Anterior cingulate cortex (tissue), 58 donors: ENCODE measurements at regions not wholly inside any gene's neighbourhood (a gene's known extent, or its start where the extent isn't known, plus 50 kb on each side); places are given as distances from the start of the nearest gene placed in this dataset.
"Not testable (repeated sequence)": the region's sequence is repeated elsewhere in the genome, so short reads cannot be mapped to it uniquely, and the experiment has no call there.

Experiments used
- DNase-seq, 58 donors: peaks; one replicate each; lab custom pipeline; 2025; lab: John Stamatoyannopoulos, UW

DNA sequence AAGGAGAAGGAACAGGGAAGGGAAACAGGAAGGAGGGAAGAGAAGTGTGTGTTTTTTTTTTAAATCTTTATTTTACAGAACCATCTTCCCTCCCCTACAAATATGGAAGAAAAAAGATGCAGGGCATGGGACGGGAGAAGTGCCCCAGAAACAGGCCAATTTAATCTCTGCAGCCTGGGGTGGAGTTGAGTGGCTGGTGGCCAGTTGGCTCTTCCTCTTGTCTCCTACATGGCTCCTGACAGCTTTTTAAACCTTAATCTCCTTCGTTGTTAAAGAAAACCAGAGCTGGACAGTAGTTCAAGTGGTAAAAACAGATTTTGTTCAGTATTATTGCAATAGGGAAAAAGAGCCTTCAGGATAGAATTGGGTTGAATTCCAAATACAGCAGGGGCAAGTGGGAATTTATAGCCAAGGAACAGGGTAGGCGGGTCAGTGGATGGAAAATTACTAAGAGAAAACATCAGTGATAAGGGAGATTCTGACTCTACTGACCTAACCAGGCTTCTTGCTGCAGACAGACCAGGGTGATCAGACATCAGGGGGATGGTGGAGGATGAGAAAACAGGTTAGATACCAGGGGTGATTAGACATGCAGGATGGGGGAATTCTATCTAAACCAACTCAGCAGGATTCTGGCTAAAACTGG lies 125.1 kb upstream of the CLINT1 start:
- DNase-seq: no peak

DNA sequence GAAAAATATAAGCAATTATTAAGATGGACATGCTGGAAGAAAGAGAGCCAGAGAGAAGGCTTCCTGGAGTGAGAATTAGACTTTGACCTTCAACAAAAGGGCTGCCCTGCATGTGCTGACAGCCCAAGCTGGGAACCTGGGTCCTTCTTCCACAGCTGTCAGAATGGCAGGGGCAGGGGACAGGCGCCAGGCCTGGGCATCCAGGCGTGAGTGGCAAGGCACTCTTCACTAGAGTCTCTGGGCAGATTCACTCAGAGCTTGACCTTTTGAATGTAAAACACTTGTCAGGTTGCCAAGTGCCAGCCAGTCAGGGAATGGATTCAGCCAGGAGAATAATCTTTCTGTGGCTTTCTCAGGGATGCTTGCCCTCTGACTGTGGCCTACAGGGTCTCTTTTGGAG lies 119.1 kb upstream of the CLINT1 start:
- DNase-seq: no peak

DNA sequence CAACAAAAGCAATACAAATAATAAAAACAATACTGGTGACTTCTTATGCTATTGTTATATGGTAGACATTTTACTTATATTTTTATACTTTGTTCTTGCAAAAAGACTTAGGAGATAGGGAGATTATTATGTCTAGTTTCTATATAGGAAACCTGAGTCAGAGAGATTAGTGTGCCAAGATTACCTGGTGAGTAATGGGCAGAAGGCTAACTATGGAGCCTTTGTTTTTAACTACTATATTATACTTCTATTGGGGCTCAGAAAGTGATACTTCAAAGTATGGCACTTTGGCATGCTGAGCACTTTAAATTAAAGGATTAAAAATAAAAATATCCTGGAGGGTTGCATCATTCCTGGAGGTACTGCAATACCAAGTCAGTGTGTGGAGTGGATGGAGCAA lies 117.5 kb upstream of the CLINT1 start:
- DNase-seq: no peak

DNA sequence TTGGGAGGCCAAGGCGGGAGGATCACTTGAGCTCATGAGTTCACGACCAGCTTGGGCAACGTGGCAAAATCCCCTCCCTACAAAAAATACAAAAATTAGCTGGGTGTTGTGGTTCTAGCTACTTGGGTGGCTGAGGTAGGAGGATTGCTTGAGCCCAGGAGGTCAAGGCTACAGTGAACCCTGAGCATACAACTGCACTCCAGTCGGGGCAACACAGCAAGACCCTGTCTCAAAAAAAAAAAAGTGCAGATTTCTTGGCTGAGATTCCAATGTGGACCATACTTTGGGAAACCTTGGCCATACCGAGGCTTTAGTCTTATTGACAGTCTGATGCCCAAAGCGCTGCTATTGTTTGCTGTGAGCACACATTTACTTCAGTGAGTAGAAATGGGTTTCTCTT lies 113.6 kb upstream of the CLINT1 start:
- no peak for DNase-seq

DNA sequence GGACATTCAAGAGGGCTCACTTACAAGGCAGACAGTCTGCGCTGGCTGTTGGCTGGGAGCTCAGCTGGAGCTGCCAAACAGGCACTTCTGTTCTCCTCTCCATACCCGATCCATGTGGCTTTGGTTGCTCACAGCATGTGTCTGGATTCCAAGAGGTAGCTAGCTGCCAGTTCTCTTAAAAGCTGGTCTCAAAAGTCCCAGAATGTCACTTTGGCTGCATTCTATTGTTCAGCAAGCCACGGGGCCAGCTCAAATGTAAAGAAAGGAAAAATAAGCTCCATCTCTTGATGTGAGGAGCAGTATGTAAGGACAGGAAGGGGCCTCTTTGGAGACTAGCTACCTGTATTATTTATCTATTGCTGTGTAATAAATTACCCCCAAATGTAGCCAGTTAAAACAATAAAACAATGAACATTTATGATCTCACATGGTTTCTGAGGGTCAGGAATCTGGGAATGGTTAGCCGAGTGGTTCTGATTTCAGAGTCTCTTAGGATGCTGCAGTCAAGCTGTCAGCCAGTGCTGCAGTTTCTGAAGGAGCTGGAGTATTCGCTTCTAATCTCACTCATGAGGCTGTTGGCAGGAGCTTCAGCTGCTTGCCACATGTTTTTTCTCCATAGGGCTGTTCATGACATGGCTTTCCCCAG lies 112.7 kb upstream of the CLINT1 start:
- DNase-seq: peak in 49 of 58 donors; percentile 1 to 75 (median 27)

DNA sequence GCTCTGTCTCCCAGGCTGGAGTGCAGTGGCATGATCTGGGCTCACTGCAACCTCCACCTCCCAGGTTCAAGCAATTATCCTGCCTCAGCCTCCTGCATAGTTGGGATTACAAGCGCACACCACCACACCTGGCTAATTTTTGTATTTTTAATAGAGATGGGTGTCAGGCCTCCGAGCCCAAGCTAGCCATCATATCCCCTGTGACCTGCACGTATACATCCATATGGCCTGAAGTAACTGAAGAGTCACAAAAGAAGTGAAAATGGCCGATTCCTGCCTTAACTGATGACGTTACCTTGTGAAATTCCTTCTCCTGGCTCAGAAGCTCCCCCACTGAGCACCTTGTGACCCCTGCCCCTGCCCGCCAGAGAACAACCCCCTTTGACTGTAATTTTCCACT lies 109.6 kb upstream of the CLINT1 start:
- DNase-seq: not testable (repeated sequence)

DNA sequence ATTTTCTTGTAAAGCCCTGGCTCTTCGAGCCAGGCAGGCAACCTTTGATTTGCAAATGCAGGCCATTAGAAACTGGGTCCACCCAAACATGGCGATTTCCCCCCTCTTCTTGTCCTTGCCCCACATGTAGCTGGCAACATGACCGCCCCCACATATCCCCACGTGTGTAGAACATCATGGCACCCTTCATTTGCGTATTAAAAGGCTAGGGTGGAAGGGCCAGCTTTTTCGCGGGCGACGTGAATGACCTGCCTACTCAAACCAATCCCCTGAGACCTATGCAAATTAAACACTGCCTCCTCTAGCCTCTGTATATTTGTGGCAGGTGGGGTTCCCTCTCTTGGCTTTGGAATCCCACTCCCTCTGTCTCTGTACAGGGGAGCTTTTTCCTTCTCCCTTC lies 107.0 kb upstream of the CLINT1 start:
- DNase-seq: no peak

DNA sequence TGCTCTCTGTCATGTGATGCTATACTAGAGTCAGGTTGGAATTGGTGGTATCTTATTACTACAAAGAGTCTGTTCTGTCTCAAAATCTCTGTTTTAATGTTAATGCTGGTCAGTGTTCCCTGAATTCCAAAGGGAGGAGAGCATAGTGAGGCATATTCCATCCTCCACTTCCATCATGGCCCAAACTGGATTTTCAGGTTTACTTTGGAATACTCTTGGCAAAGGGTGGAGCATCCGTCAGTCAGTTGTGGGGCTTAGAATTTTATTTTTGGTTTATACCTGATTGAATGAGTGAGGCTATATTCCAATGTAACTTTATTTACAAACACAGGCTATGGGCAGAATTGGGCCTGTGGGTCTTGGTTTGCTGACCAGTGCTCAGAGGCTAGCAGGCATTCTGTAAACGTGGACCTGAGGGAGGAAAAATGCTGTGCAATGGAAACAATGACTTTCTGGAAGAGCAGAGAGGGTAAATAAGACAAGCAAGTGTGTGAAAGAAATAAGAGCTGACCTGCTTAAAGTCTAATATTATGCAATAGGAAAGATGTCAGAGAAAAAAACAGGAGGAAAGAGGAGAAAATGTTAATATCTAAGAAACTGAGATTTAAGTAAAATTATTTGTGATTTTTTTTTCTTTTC lies 106.2 kb upstream of the CLINT1 start:
- DNase-seq: no peak

DNA sequence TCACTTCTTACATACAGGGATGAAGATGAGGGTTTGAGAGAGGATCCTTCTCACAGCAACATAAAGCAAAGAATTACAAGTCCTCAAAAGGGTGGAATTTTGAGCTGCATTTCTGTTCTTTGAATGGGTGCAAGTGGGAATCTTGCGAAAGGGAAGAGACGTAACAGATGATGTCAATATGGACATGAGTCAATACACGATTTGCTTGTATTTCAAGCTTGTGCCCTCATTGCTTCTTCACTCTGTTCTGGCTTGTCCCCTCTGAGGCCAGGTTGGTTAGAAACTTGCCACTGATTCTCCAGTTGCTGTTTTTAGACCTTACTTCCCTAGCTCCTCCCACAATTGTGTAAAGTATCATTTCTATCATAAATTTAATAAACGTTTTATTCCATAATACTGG lies 104.8 kb upstream of the CLINT1 start:
- DNase-seq: no peak

DNA sequence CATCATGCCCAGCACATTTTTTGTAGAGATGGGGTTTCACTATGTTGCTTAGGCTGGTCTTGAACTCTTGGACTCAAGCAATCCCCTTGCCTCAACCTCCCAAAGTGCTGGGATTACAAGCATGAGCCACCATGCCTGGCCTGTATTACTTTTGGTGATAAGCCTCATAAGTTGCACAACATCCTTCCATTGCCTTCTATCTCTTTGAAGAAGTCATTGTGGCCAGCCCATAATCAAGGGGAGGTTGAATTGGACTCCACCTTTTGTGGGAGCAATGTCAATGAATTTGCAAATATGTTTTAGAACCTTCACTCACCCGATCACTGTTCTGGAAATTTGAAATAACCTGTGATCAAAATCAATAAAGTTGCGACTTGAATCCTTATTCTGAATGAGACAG lies 104.3 kb upstream of the CLINT1 start:
- DNase-seq: no peak

DNA sequence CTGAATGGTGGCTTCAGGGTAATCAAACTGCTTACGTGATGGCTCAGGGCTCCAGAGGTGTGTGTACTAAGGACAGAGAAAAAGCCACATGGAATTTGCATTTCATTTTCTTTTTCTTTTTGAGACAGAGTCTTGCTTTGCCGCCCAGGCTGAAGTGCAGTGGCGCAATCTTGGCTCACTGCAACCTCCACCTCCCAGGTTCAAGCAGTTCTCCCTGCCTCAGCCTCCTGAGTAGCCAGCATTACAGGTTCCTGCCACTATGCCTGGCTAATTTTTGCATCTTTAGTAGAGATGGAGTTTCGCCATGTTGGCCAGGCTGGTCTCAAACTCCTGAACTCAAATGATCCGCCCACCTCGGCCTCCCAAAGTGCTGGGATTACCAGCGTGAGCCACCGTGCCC lies 103.7 kb upstream of the CLINT1 start:
- not testable (repeated sequence) for DNase-seq

DNA sequence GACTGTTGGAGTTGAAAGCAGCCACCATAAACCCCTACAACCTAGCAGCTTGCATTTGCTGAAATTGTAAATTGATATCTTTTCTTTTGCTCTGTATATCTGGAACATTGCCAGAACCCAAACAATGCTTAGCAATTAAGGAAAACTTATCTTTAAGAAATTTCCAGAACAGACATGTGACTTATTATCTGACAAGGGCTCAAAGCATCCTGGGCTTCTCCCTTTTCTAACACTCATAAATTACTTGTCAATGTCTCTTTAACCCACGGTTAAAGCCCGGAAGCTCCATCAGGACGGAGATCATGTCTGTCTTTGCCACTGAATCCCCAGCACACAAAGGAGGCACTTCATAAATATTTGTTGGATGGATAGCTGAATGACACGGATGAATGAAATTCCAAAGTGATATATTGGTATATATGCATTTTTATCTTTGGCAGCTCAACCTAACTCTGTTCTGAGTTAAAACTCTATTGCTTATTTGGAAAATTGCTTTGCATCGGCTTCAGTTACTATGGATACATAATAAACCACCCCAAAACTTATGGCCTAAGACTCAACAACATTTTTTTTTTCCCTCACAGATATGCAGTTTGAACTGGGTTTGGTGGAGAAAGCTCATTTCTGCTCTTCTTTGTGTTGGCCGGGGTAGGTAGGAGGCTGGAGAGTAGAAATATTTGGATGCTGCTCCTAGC lies 103.1 kb upstream of the CLINT1 start:
- DNase-seq: no peak

DNA sequence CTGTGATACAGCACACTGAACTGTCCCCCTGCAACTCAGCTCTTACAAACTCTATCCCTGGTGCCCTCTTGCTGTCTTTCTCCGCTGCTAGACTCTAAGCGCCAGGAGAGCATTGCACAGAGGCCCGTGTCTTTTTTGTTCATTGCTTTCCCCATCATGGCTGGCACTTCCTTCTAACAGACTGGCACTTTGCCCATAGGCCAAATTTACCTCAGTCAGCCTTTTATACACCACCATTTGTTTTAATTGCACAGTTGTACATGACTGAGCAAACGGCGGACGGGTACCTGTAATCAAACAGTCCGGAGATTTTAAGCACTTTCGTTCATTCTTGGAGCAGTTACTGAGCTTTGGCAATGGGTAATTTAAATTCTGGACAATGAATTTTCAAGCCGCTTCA lies 102.2 kb upstream of the CLINT1 start:
- no peak for DNase-seq

DNA sequence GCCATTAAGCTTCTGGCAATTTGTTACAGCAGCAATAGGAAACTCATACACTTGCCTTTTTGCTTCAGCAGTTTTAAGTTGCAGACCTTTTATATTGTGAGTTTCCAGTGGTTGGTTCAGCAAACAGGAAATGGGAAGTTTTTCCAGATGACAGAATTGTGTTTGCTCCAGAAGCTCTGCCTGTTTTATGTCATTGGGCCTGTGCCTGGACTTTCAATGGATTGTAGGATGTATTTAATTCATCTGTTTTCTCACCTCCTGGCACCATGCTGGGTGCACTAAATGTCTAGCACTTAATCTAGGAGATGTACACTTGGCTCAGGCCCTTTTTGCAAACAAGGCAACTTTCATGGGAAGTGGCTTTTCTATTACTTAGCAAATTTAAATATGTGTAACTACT lies 100.4 kb upstream of the CLINT1 start:
- DNase-seq: no peak

DNA sequence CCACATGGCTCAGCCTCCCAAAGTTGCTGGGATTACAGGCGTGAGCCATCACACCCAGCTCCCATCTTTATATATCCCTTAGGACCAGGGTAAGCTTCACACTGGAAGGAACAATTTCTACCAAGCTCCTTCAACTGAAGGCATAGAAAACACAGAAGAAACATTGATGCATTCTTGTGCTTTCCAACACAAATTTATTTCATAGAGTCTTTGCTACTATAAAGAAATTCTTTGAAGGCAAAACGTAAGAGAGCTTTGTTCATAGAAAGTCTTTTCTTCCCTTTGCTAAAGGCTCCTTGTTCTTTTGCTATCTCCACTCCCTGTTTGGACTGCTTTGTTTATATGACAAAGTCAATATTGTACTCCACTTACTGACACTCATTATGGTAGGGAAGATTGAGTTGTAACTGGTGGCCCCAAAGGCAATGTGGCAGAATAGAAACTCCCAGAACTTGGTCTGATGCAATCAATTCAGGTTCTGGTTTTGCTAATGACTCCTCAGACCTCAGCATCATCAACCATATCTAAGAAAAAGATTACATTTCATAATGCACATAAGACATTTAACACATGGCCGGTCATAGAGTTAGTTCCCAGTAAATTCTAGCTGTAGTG lies 97.4 kb upstream of the CLINT1 start:
- DNase-seq: peak in 2 of 58 donors; percentile 3 to 62

DNA sequence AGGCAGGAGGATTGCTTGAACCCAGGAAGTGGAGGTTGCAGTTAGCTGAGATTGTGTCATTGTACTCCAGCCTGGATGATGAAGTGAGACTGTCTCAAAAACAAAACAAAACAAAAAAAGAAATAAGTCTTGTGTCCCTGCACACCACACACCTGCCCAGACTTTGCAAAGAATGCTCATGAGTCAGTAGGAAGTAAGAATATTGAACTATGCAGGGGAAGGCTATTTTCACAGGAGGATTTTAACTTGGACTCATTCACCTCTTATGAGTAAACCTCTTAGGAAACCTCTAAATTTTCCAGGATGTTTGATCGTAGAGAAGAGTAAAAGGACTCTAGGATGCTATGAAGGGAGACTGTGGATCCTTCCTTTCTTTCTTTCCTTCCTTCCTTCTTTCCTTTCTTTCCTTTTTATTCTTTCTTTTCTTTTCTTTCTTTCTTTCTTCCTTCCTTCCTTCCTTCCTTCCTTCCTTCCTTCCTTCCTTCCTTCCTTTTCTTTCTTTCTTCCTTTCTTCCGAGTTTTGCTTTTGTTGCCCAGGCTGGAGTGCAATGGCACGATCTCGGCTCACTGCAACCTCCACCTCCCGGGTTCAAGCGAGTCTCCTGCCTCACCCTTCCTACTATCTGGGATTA lies 96.7 kb upstream of the CLINT1 start:
- no peak for DNase-seq

DNA sequence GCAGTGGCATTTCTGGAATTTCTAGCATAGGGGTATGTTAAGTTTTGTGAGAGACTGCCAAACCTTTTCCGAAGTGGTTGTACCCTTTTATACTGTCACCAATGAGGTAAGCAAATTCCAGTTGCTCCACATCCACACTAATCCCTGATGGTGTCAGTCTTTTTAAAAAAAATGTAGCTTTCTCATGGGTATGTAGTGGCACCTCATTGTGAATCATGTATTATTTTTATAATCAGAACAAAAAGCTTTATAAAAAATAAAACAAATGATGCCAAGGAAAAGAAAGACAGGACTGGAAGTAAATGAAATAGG lies 93.4 kb upstream of the CLINT1 start:
- DNase-seq: no peak

DNA sequence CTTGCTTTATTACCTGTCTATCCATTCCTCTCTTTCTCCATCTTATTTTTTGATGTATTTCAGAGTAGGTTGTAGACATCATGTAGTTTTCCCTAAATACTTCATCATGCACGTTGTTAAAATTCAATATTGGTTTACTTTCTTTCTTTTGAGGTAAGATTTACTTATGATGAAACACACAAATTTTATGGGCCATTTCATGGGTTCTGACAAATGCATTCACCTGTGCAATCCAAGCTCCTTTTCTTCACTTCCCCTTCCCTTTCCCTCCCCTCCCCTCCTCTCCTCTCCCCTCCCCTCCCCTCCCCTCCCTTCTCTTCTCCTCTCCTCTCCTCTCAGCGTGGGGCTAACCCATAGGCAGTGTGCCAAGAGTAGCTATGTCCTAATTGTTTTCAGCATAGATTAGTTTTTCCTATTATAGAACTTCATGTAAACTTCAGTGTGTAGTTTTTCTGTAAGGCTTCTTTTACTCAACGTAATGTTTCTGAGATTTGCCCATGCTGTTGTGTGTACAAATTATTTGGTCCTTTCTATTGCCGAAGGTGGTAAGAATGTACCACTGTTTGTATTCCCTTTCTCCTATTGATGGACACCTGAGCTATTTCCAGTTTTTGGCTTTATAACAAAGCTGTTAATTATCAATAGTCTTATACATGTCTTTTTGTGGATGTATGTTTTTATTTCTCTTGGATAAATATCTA lies 92.9 kb upstream of the CLINT1 start:
- no peak for DNase-seq

DNA sequence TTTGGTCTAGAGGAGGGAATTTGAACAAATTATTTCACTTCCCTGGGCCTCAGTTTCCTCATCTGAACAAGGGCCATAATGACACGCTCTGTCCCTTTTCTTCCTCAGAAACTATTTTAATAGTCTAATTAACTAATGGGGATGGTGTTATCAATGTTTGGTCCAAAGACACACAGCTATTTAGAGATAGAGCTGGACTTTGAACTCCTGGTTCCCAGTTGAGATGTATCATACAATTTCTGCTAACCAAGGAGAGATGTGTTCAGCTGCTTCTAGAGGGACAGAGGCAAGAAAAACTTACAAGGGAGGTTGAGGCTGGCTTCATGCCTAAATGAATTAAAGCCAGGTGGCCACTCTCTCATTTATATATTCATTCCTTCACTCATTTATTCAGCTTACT lies 90.6 kb upstream of the CLINT1 start:
- DNase-seq: no peak

DNA sequence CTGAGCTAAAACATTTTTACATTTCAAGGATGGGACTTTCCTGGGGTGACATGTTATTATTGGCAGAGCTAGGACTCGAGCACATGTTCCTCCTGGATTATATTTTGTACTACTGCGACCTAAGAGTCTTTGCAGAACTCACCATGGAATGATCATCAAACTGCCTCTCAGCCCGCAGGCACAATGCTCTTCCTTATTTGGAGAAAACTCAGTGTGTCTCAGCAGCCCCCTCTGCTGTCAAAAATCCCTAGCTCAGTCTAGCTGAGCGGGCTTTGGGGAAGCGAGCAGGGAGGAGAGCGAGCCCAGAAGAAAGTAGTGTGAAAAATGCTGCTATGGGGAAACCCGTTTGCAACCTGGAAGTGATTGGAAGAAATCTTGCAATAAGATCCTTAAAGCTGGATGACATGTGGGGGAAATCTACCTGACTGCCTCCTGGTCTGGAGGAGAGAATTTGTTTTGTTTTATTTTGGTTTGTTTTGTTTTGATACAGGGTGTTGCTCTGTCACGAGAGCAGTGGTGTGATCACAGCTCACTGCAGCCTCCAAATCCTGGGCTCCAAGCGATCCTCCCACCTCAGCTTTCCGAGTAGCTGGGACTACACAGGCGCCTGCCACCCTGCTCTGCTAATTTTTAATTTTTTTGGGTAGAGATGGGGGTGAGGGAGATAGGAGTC lies 89.9 kb upstream of the CLINT1 start:
- DNase-seq: peak; percentile 3 to 88 (median 65)
